Posterior vena cava (tissue), 2 donors: ENCODE measurements at regions not wholly inside any gene's neighbourhood (a gene's known extent, or its start where the extent isn't known, plus 50 kb on each side); places are given as distances from the start of the nearest gene placed in this dataset.

ENCODE experiments used
- DNase-seq: peaks from one replicate; pipeline ENCODE4 v3.0.0-alpha.2; 2020; ENCODE audit warnings: low spot score
- intact Hi-C, 2 donors: fragments of 100-400 bp; cut with DNase I; formaldehyde crosslinking; loops; one replicate each; pipeline versions ENCODE4 v1.14.1 to v1.14.2; 2022 to 2023
- donor health status: DM: yes; HTN: yes; CAD: no.
- donor health status: DM: yes; HTN: yes; CAD: no.

DNA sequence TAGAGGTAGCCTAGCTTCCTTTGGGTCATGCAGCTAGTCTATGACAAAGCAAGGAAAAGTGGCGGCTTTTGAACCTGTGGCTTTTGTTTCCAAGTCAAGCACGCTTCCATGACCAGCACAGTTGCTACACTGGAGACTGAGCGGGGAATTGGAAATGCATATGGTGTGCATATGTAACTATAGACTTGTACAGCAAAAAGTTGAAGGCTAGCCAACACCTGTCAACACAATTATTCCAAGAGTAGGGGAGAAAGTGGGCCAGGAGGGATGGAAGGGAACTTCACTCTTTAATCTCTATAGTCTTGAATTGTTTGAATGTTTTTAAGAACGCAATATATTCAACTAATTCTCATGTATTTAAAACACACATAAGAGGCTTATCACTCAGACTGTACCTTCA is 218.5 kb upstream of the CADM1 start:
- intact Hi-C loops: no loop called here

GRCh38 chr11:115721296-115721995 is 217.2 kb upstream of the CADM1 start:
- DNase-seq: no peak
- intact Hi-C loops: no loop called here

More for the DNA sequence above, 218.5 kb upstream of the CADM1 start:
- DNase-seq: no peak

- DNase-seq: no peak
- intact Hi-C loops: no loop called here
Measured at GRCh38 chr11:115720602-115721245, 216.5 kb upstream of the CADM1 start.

GRCh38 chr11:115718945-115719344 is 214.7 kb upstream of the CADM1 start:
- DNase-seq: no peak
- intact Hi-C loops: no loop called here

DNA sequence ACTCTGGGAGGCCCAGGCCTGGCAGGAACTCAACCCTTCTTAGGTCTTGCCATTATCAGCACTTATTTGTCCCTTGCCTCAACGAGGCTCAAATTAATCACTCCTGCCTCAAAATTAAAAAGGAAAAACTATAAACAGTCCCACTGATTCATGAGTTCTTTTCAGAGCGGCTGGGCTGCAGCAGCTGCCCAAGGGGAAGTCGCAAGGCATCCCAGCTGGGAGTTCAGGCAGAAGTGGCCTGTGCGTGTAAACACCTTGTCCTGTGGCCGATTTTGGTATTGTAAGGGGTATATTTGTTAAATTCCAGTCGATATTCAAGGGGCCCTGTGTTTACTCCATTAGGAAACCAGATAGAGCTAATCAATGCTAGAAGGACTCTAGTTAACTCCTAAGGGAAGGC is 213.9 kb upstream of the CADM1 start:
- no peak for DNase-seq
- intact Hi-C loops: no loop called here

DNA sequence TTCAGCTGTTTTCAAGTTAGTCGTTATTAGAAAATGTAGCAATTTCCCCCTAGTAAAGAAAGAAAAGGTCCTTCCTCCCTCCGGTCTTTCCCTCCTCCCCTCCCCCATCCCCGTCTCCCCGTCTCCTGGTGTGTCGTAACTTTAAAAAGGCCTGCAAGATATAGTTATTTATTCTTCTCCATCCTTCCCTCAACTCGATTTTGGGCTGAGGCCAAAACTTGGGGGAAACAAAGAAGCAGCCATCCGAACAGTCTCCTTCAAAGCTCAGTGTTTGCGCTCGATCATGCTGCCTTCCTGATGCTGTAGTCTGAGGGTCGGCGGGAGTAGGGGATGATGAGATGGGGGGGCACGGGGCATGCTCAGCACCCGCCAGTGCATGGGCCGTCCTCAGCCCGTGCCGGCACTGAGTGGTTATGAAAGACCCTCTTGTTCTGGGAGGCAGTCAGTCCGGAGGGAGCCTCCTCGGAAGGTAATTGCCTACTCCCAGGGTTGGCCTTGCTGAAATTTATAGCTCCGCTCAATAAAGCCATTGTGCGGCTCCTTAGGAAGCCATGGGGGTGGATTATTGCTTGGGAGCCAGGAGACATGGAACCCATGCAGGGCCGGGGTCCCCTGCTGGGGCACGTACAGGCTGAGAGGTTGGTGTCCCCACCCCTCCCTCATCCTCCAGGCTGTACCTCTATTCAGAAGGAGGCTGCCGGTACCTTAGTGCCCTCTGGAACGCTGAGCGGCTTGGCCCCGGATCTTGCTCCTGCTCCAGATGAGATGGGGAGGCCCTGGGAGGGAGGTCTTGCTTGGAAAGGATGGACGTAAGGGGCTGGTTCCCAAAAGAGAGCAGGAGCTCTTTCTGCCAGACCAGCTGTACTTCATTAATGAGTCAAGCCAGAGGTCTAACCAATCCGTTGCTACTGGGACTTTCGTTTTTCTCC is 212.7 kb upstream of the CADM1 start:
- intact Hi-C loops: no loop called here
- DNase-seq: no peak

GRCh38 chr11:115716080-115716479 is 211.9 kb upstream of the CADM1 start:
- no peak for DNase-seq
- intact Hi-C loops: no loop called here

DNA sequence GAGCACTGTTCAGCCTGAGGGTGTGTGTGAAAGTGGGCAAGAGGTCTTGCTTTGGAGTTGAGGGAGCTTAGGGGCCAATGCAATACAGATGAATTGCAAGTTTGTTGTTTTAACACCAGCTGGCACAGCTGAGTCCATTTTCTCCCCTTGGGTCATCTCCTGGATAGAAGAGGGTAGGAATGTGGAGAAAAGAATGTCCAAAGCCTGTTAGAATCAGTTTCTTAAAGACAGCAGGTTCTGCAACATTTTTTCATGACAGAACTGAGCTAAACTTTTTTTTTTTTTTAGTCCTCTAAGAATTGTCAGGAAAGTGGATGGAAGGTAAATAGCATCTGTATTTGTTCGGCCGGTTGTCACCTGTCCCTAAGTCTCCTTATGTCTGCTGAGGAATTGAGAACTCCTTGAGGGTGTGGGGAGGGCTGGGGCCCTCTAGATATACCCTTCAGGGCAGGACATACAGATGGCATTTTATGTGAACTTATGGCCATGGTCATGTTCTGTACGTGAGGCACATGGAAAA is 211.1 kb upstream of the CADM1 start:
- intact Hi-C loops: no loop called here
- DNase-seq: no peak

GRCh38 chr11:115712296-115712695 is 208.1 kb upstream of the CADM1 start:
- DNase-seq: no peak
- intact Hi-C loops: no loop called here

DNA sequence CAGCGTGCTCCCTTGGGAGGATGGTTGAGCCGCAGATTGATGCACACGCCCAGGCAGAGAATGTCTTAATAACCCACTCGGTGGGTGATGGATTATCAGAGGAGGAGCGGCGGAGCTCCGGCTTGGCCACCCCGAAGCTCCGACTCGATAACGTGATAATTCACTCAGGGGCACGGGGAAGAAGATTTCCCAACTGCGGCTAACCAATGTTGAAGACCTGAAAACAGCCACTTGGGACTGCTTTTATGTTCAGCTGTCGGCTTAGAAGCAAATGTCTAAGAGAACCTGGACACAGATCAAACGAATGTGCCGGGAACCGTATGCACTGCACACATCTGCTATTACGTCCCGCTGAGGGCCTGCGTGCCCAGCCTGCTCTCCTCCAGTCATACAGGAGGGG is 206.8 kb upstream of the CADM1 start:
- intact Hi-C loops: no loop called here
- no peak for DNase-seq

GRCh38 chr11:115710426-115710825 is 206.2 kb upstream of the CADM1 start:
- intact Hi-C loops: no loop called here
- DNase-seq: no peak

- intact Hi-C loops: loop anchor here in 1 of 2 donors (10.0 kb wide), 1 partner anchor 104 kb away; no protein-coding TSS in a partner anchor
Measured at GRCh38 chr11:115709297-115709696, 205.1 kb upstream of the CADM1 start.

DNA sequence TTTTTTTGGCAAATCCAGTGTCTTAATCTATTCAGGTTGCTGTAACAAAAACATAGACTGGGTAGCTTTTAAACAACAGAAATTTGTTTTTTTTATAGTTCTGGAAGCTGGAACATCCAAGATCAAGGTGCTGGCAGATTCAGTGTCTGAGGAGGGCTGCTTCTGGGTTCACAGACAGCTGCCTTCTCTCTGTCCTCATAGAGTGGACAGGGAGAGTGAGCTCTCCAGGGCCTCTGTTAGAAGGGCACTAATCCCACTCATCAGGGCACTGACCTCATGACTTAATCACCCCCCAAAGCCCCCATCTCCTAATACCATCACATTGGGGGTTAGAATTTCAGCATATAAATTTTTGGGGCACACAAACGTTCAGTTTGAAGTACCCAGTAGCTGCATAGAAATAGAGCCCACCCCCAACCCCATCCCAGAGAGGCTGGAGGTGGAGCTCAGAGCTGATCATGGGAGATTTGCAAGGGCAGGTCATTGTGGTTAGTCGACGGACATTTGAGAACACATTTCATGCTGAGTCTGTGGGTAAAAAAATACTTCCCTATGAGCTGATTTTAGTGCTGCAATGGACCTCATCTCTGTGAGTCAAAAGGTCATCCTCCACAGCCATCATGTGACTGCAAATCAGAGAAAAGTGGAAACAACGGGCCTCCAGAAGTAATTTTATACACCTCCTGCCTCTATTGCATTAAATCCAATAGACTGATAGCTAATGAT is 203.1 kb upstream of the CADM1 start:
- DNase-seq: no peak
- intact Hi-C loops: loop anchor here in 1 of 2 donors (10.0 kb wide), 1 partner anchor 103 kb away; no protein-coding TSS in a partner anchor

More at GRCh38 chr11:115709297-115709696, 205.1 kb upstream of the CADM1 start:
- no peak for DNase-seq

GRCh38 chr11:115706626-115707135 is 202.5 kb upstream of the CADM1 start:
- no peak for DNase-seq
- intact Hi-C loops: loop anchor here in 1 of 2 donors (10.0 kb wide), 1 partner anchor 102 kb away; no protein-coding TSS in a partner anchor

GRCh38 chr11:115705200-115705599 is 201.0 kb upstream of the CADM1 start:
- intact Hi-C loops: loop anchor here in 1 of 2 donors (10.0 kb wide), 1 partner anchor 100 kb away; no protein-coding TSS in a partner anchor

DNA sequence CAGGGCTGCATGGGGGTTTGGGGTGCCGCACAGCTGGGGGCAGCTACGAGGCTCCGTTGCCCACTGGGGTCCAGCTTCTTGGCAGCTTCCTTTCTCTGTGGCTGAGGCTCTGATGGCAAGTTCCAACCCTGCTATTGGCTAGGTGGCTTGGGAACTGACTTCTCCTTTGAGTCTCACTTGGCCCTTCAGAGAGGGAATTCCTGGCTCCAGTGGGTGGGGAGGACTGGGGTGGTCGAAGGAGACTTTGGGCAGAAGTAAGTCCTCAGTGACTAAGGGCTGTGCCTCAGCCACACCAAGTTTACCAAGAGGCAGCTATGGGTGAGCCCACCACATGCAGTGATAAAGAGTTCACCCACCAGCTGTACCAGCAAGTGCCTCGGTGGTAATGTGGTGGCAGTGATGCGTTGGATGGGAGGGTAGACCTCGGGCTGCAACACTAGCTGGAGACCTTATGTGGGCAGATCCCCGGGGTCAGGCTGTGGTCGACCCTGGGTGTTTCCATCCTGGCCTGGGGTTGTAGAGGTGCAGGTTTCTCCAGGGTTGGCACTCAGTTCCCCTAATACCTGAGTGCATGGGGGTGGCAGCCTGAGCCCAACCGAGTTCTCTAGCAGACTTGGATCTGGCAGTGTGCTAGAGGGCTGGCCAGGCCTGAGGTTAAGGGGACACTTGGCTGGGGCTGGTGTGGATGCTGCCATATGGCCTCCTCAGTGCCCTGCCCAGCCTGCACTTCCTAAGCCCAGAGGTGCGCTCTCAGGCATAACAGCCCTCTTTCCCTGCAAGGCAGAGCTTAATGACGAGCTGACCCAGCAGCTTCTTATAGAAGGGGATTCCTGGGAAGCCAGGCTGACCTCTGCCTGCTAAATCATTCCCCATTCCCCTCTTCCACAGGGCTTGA is 197.0 kb upstream of the CADM1 start:
- DNase-seq: no peak
- intact Hi-C loops: loop anchor here in 1 of 2 donors (10.0 kb wide), 1 partner anchor 96 kb away; no protein-coding TSS in a partner anchor

More at GRCh38 chr11:115705200-115705599, 201.0 kb upstream of the CADM1 start:
- DNase-seq: no peak

- intact Hi-C loops: loop anchor here in 1 of 2 donors (10.0 kb wide), 1 partner anchor 96 kb away; no protein-coding TSS in a partner anchor
- no peak for DNase-seq
Measured at GRCh38 chr11:115700496-115700895, 196.3 kb upstream of the CADM1 start.
